ENCODE measurements at regions not wholly inside any gene's neighbourhood (a gene's known extent, or its start where the extent isn't known, plus 50 kb on each side); places are given as distances from the start of the nearest gene placed in this dataset.

DNA sequence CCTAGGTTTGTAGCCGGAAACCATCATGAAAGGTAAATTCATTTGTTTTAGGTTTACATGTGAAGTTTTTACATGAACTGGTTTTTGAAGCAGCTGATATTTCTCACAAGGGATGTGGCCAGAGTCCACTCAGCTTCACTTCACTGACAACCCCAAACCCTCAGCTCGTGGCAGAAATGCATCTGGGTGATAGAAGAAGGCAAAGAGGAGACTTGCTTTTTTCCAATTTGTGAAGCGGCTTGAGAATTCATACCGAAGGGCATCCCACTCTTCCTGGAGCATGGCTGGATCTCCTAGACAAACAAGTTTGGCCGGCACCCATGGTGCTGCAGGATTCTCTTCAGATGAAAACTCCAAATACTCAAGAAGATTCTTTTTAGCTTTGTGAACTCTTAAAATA, 392.8 kb upstream of the CNR1 start:
- FAIRE-seq: no peak
- no peak for DNase-seq (ENCODE audit: low spot score)

DNA sequence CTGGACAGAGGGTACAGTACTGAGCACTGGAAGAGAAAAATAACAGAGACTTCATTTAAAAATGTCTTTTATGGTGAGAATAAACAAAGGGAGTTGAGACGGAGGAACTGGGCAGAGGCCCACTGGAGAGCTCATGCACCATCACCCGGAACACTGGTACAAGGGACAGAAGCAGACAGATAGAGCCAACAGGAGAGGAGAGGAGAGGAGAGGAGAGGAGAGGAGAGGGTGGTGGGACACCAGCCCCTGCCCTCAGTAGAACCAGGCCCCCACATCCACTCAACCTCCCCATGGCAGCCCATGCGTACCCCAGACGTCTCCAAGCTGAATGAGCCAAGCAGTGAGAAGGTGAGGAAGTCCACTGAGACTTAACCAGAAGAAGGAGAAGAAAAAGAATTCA, 390.5 kb upstream of the CNR1 start:
- DNase-seq (ENCODE audit: low spot score) (no peak), FAIRE-seq (no peak)

DNA sequence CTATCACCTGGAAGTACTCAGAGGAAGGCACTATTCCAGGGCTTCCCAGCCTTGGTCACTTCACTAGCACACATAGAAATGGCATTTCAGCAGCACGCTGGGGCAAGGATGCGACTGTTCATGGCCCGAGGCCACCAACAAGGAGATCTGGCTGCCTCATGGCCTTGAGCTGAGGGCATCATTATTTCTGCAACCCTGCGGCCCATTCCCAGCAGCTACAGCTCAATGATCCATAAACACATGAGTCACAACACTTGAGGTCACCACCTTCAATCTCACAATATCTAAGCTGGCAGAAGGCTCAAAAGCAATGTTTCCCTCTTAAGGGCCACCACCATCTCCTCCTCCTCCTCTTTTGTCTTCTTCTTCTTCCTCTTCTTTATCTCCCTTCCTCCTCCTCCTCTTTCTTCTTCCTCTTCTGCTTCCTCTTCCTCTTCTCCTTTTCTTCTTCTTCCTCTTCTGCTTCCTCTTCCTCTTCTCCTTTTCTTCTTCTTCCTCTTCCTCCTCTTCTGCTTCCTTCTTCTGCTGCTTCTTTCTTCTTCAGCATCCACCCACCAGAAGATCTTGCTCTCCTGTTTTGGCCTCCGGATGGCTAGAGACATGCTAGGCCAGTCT, 382.9 kb upstream of the CNR1 start:
- FAIRE-seq (peak; percentile 88), DNase-seq (ENCODE audit: low spot score) (peak; percentile 66)

DNA sequence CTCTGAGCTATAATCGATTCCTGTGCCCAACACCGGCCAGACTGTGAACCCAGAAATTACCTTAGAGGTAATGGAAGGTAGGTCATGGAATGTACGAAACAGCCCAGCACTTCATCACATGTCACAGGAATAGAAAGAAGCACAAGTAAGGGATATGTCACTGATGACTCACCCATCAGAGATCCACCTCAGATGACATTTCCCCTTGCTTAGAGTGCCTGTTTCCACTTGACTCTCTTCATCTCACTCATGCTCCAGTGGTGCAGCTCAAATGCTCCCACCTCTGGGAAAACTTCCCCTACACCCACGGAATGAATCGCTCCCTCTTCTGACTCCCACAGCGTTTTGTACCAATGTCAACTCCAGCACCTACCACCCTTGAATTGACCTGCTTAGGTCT, 381.6 kb upstream of the CNR1 start:
- peak; percentile 78 for DNase-seq (ENCODE audit: low spot score)
- peak; percentile 84 for FAIRE-seq

DNA sequence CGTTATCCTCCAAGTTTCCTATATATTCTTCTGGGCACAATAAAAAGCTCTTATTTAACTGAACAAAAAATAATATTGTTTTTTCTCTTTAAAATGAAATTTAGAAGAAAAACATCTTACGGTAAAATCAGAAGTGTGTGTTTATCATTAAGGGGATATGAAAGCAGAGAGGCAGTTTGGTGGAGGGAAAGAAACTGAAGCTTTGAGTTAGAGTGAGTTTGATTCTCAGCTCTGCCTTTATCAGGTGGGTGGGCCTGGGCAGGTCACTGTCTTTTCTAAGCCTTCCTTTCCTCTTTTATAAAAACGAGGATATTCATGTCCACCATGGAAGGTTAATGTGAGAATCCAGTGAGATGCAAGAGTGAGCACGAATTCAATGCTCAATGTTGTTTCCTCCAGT, 379.8 kb upstream of the CNR1 start:
- no peak for FAIRE-seq
- DNase-seq (ENCODE audit: low spot score): no peak

DNA sequence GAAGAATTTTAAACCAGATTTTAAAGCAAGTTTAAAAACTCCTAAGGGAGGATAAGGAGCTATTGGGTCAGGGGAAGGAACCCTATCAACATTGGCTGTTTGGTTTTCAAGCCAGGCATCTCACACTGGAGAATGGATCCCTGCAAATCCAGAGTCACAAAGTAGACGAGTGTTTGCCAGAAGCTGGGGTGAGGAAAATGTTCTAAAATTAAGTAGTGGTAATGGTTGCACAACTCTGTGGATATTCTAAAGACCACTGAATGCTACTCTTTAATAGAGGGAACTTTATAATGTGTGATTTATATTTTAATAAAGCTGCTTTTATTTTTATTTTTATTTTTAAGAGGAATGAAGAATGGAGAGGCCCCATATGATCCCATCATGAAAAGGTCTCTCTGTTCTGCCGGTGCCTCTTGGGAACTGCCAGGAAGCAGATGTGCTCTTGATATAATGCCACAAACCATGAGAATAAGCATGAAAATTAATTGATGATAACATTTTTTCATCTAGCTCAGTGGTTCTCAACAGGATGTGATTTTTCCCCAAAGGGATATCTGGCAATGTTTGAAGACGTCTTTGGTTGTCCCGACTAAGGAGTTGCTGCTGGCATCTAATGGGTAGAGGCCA, 379.0 kb upstream of the CNR1 start:
- DNase-seq (ENCODE audit: low spot score) (no peak), FAIRE-seq (no peak)

DNA sequence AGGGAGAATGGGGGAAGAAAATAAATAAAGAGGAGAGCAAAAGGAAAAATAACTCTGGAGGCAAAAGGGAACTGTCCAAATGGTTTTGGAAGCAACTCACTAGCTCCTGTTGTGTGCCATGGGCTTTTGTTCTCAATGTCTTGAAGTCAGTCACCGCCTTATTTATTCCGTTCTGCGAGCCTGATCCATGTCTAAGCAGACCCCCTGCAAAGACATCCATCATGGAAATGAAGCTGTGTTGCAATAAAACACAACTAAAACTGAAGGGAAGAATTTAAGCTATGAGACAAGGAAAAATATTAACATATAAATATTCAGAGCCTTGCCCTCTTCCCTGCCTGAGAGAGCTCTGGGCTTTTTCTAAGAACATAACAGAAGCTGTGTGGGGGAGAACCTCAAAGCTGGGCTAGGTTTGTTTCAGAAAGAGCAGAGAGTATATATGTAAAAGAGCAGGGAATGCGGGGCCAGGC, 373.2 kb upstream of the CNR1 start:
- no peak for FAIRE-seq

DNA sequence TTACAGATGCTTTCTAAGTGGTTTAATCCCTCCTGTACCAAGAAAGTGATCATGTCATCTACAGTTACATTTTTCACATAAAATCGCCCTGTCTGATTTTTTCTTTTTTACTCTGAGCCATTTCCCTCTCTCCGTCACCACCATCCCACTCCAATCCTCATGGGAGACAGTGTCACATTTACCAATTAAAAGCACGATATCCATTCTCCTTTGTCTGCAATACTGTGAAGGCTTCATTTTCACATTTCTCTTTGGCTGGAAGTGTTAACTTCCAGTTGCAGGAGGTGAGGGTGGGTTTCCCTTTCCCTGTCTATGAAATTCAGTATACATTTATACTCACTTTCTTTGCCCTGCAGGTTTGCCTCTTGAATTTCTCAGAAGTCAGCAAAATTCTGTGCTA, 372.7 kb upstream of the CNR1 start:
- FAIRE-seq: no peak
- no peak for DNase-seq (ENCODE audit: low spot score)

More for the DNA sequence above, 373.2 kb upstream of the CNR1 start:
- no peak for DNase-seq (ENCODE audit: low spot score)

DNA sequence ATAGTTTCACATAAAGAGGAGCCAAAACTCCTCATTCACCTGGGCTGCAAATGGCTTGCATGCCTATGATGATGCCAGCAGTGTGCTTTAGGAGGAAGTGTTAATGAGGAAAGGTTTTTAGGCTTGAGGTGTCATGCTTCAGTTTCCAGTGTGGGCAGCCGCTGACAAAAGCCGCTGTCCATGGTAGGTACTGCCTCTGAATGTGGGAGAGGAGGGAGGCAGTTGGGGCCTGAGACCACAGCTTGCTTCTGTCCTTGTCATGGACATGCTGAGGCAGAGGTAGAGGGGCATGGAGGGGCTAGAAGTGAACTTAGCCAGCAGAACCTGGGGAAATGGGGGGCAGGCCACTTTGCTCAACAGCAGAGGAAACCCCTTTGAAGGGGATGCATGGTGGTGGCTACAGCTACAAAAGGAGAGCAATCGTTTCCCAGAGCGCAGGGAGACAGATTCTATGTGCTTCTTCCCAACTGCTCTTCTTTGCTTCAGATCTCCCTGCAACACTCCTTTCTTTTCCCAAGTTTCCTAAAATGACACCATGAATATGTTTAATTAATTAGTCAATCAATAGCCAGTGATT, 372.1 kb upstream of the CNR1 start:
- FAIRE-seq (no peak), DNase-seq (ENCODE audit: low spot score) (no peak)

DNA sequence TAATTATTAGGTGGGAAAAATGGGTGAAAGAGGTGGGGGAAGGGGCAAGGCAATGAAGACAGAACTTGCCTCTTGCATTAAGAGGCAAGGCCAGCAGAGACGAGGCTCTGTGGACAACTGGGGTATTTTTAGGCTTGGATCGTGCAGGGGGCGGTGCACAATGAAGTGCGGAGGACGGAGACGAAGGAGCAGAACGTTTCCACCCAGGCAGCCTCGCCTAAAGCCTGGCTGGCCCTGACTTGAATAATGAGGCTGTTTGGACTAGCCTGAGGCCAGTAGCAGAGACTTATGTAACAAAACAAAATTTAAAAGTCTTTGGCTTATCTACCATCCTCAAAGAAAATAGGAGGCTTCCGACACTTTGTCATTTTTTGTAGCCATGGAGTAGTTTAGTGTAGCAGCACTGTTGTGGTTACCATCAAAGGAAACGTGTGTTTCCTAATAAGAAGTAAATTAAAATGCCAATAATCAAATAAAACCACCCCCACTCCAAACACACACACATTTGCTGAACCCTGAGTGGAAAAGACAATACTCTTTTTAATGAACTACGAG, 370.0 kb upstream of the CNR1 start:
- no peak for DNase-seq (ENCODE audit: low spot score)
- FAIRE-seq: no peak

DNA sequence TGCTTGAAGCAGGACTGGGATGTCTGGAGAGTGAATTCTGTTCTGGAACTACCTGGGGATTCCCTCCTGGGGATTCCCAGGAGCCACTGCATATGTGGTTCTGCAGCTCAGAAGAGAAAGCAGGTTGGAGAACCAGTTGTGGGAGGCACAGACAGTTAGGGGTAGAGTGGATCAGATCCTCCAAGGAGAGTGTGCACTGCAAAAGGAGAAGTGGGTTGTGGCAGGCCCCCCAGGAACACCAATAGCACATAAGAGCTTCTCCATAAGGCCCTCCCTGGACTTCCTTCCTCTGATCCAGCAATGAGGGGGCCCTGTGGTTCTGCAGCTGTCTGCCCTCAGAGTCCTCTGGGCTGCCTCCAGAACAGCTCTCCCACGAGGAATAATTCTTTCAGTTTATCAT, 369.2 kb upstream of the CNR1 start:
- DNase-seq (ENCODE audit: low spot score) (no peak), FAIRE-seq (no peak)

DNA sequence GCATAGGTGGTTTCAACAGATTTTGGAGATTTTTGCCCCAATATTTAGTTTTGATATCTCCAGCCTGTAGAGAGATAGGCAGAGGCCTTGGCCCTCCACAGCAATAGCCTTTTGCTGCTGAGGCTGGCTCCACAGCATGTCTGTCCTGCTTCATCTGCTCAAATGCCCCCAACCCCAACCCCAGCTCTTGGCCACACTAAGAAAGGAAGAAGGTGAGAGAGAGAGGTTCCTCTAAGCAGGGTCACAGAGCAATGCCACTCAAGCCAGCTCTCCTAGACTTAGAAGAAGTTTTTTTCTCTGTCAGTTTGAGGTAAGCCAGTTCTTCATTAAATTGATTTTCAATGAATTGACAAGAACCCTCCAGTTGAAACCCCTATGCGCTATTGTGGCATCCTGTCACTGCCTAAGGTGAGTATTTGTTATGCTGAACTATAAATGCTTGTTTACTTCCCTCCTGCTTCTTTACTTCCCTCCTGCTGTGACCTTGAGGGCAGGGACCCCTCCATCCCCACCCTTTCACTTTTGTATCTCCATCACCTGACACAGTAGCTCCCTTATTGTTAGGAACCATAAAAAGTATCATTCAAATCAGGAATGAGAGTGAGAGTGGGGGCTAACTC, 366.2 kb upstream of the CNR1 start:
- DNase-seq (ENCODE audit: low spot score) (no peak), FAIRE-seq (no peak)

DNA sequence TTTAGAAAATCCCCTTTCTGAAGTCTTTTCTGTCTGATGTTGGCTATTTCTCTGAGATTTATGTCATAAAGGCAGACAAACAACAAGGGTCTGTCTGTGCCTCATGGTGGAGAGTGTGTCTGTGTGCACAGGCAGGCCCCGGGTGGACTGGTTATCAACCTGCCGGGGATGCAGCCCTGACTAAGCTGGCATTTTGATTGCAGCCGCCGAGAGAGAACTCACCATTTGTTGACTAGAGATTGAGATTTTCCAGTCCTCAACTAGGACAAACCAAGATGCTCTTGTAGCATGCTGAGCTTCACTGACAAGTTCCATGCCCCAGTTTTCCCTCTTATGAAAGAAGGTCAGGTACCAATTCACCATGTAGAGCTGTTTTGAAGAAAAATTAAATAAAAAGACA, 363.6 kb upstream of the CNR1 start:
- no peak for FAIRE-seq
- no peak for DNase-seq (ENCODE audit: low spot score)

DNA sequence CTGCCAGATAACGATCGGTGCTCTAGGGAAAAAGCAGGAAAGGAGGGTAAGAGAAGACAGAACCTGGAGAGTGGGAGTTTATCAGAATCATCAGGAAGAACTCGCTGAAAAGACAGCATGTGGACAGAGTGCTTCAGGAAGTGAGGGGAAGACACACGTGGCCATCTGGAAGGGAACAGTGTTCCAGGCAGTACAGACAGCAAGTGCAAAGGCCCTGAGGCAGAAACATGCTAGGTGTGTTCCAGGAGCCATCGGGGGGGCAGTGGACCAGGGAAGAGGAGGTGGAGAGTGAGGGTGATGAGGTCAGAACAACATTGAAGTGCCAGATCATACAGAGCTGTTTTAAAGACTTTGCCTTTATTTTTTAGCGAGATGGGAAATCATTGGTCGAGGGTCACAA, 354.3 kb upstream of the CNR1 start:
- no peak for DNase-seq (ENCODE audit: low spot score)
- FAIRE-seq: no peak

DNA sequence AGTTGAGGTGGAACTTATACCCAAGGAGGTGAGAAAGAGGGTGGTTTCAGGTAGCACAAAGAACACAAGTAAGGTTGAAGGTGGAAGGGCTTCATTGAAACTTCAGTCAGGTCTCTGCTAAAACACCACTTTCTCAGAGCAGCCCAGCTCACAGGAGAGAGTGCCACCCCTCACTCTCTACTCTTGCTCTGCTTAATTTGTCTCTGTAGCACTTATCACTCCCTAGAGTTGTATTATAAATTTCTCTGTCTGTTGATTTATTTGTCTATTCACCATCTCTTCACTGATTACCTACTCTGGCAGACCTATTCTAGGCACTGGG, 353.8 kb upstream of the CNR1 start:
- DNase-seq (ENCODE audit: low spot score): no peak
- no peak for FAIRE-seq

DNA sequence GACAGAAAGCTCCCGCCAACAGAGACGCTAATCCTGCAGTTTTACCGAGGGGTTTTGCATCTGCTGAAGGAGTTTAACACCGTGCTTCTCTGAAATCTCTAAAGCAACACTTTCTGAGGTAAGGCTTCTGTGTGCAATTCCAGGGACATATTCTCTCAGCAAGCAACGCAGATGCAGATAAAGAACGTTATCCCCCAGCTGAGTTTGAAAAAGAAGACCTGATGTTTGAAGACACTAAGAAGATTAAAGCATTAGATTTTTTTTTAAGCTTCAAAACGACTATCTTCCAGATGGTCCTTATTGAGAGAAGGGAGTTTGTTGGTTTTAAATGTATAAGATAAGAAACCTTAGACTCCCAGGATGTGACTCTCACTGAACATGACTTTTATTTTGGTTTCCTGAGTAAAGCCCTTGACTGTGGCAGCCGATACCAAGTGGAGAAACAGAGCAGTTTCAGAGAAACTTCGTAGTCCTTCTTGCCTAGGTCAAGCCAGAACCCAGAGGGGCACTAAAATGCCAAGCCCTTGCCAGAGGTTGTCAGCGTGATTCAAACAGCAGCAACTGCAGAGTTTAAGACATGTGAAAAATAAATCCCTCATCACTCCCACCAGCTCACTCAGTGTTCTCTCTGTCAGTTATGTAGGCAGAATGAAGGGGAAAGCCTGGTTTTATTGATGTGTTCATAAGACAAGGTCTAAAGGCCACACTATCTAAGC, 353.3 kb upstream of the CNR1 start:
- no peak for FAIRE-seq

DNA sequence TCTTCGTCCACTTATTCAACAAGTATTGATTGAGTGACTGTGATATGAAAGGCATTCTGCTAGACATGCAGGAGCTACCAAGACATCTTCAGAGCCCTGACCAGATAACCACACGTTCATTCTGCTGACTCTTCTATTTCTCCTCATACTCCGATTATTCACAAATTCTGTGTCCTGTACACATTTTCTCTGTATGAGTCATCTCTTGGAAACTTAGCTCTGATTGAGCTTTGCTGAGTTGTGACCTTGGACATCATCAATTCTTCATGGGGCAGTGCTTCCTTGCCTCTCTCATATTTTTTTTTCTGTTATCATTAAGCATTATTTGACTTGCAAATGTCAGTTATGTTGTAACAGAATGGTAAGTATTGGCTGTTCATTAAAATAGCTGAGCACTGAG, 351.6 kb upstream of the CNR1 start:
- DNase-seq (ENCODE audit: low spot score) (peak; percentile 22), FAIRE-seq (peak; percentile 72)

More for the DNA sequence above, 353.3 kb upstream of the CNR1 start:
- DNase-seq (ENCODE audit: low spot score): no peak

DNA sequence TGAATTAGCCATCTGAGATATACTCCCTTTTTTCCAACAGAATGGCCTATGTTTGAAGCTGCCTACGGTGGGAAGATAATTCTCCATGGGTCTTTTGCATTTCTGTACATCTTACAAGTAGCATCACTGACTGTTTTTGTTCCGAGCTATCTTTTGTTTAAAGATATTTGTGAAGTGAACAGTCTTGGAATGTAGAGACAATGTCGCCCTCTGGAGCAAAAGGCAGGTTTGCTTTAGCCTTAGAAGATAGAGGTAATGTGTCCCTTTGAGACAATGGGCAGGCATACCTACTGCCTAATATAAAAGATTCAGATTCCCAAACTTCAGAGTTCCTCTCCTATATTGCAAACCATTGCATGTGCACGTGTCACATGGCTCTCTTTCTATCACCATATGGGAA, 347.8 kb upstream of the CNR1 start:
- DNase-seq (ENCODE audit: low spot score) (no peak), FAIRE-seq (no peak)

DNA sequence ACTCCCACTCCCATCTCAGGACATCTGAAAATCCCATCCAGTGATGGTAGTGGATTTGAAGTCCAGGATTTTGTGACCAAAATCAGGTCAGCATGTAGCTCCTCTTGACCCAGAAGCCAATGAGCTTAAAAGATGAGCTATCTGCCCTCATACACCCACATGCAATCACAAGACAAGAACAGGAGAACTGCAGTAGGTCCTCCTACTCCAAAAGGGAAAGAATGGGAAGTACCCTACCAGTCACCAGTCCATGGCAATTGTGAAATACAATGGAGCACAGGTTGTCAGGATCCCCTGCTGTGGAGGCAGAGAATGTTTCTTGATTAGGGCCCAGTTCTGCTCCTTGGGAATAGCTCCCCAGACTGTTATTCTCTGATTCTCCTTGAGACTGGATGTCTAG, 347.3 kb upstream of the CNR1 start:
- no peak for DNase-seq (ENCODE audit: low spot score)
- FAIRE-seq: no peak

DNA sequence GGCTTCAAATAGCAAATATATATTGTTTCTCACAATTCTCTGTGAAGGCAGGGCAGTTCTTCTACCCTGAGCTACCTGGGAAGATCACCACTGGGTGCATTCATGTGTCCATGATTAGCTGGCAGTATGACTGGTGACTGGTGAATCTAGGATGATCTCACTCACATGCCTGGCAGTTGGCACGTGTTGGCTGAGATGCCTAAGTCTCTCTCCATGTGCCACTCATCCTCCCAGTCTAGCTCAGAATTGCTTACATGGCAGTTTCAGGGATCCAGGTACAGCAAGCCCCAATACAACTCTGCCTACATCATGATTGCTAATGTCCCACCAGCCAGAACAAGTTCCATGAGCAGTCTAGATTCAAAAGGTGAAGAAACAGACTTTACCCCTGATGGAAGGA, 346.8 kb upstream of the CNR1 start:
- FAIRE-seq (no peak), DNase-seq (ENCODE audit: low spot score) (peak; percentile 53)

DNA sequence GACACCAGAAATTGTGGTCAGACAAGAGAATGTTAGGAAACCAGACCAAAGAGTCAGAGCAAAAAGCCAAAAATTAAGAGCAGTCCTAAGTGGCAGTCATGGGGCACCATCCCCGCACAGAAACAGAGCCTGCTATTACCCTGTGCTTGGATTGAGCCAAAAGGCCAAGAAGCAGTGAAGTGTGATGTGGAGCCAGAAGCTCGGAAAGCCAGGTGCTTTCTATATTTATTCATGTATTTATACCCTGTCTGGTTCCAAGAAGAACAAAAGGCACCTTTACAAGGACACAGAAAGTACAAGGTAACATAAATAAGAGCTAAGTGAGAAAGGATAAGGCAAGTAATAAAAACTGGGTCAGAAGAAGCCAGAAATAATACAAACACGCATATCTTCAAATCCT, 336.2 kb upstream of the CNR1 start:
- no peak for FAIRE-seq
- DNase-seq (ENCODE audit: low spot score): no peak

All from RCC 7860 (cell line).